Stimulated activated effector memory CD8-positive, alpha-beta T cell treated with anti-CD3 and anti-CD28 coated beads, Interleukin-12 subunit alpha, Interleukin-12 subunit beta, amount 100 ng/mL, for 72 hours (primary cell): ENCODE measurements at regions not wholly inside any gene's neighbourhood (a gene's known extent, or its start where the extent isn't known, plus 50 kb on each side); places are given as distances from the start of the nearest gene placed in this dataset.
"Not testable (repeated sequence)": the region's sequence is repeated elsewhere in the genome, so short reads cannot be mapped to it uniquely, and the experiment has no call there.

Source experiments
- ATAC-seq: fragments of 150-1000 bp; cut with Tn5 transposase; 2 replicates; pipeline ENCODE4 v1.10.0; 2021
- DNase-seq, 2 donors: peaks; one replicate each; pipeline ENCODE4 v3.0.0; 2021 to 2022; ENCODE audit warnings: low spot score in 2 of 2
- H3K27ac Mint-ChIP-seq: one replicate; pipeline ENCODE4 v1.8.0; 2022; ENCODE audit warnings: mild to moderate bottlenecking, mixed read lengths
- H3K36me3 Mint-ChIP-seq: one replicate; pipeline ENCODE4 v1.8.0; 2022; ENCODE audit warnings: mild to moderate bottlenecking, mixed read lengths
- H3K4me1 Mint-ChIP-seq: one replicate; pipeline ENCODE4 v1.8.0; 2022; ENCODE audit warnings: mixed read lengths
- H3K4me3 Mint-ChIP-seq: one replicate; pipeline ENCODE4 v1.8.0; 2022; ENCODE audit warnings: mild to moderate bottlenecking, mixed read lengths
- H3K9me3 Mint-ChIP-seq: one replicate; pipeline ENCODE4 v1.8.0; 2022; ENCODE audit warnings: mixed read lengths

DNA sequence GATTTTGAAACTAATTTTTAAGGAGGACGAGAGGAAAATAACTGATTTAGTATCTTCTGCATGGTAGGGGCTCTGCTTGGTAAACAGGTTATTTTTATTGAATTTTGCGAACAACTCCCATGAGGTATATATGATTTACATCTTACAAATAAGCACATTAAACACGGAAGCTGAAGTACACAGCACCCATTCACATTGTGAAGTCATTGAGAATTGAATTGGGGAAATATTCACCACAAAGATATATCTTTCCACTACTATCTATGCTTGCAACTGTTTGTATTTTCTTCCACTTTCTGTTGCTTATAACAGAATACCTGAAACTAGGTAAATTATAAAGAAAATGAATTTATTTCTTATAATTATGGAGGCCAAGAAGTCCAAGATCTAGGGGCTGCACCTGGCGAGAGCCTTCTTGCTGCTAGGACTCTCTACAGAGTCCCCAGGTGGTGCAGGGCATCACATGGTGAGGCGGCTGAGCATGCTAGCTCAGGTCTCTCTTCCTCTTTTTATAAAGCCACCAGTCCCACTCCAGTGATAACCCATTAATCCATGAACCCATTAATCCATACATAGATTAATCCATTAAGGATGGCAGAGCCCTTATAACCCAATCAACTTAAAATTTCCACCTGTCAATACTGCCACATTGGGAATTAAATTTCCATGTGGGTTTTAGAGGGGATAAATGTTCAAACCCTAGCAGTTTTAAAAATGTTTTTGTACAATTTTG, 79.0 kb upstream of the ZNF608 start:
- Mint-ChIP-seq H3K9me3 (peaks cover 11% of the 10 kb centered on the region), H3K4me1 (no peaks in the 10 kb centered on the region), H3K36me3 (no peaks in the 10 kb centered on the region), H3K27ac (no peak overlapping the region), H3K4me3 (no peak overlapping the region)
- DNase-seq (no peak), ATAC-seq (no peak)

DNA sequence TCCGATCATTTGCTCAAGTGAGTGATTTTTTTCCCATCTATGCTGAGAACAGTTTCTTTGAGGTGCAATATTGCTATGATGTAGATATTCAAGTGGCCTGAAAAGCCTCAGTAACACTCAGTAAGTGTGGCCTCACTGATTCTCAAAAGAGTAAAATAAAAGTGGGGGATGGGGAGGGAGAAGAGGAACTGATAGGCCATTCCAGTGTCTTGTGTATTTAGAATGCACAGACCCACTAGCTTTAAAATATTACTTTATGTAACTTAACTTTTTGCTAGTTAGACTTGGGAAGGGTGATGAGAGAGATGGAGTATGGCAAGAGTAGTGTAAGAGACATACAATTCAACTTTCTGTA, 79.5 kb upstream of the ZNF608 start:
- DNase-seq (no peak), ATAC-seq (no peak)
- H3K27ac Mint-ChIP-seq, result no peak overlapping the region
- H3K4me3 Mint-ChIP-seq, result no peak overlapping the region
- no peaks in the 10 kb centered on the region for H3K4me1 Mint-ChIP-seq
- H3K36me3 Mint-ChIP-seq, result no peaks in the 10 kb centered on the region
- peaks cover 11% of the 10 kb centered on the region for H3K9me3 Mint-ChIP-seq

DNA sequence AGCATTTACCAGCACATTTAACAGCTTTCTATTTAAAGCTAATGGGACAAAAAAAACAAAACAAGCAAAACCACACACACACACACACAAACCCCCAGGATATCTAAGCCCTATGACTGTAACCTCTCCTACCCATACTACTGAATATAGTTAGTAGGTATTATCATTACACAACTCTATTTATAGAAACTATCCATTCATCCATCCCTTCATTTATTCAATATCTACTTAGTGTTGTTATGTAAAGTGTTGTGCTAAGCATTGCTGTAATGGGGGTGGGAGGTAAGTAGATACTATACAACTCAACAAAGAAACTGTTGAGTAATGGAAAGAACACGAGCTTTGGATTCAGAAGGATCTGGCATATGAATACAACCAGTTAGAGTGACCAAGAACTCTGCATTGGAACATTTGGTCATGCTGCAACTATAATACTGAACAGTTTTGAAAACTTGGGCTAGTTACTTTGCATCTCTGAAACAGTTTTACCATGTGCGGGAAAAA, 82.3 kb upstream of the ZNF608 start:
- DNase-seq, result no peak
- peaks cover 11% of the 10 kb centered on the region for H3K9me3 Mint-ChIP-seq

GRCh38 chr5:124831687-124832240, 85.3 kb upstream of the ZNF608 start:
- no peak for ATAC-seq
- no peak for DNase-seq
- Mint-ChIP-seq H3K36me3 (no peaks in the 10 kb centered on the region), H3K9me3 (peaks cover 19% of the 10 kb centered on the region), H3K4me3 (no peak overlapping the region), H3K27ac (no peak overlapping the region), H3K4me1 (no peaks in the 10 kb centered on the region)

More for the DNA sequence above, 82.3 kb upstream of the ZNF608 start:
- no peak for ATAC-seq
- H3K4me3 Mint-ChIP-seq, result no peak overlapping the region
- H3K4me1 Mint-ChIP-seq, result no peaks in the 10 kb centered on the region
- no peak overlapping the region for H3K27ac Mint-ChIP-seq
- H3K36me3 Mint-ChIP-seq, result no peaks in the 10 kb centered on the region

DNA sequence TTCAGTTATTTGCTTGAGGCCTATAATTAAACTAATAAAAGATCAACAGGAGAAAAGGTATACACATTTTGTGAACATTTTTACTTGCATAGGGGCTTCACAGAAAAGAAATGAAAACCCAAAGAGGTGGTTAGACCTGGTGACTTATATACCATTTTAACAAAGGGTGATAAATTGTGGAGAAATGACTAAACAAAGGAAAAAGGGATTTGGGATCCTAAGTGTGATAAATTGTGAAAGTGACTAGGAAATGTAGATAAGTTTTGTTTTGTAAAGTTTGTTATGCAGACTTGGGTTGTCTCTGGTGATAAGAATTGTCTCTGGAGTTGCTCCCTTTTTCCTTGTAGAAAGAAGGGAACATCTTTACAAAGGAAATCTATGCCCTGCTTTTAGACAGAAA, 86.1 kb upstream of the ZNF608 start:
- no peaks in the 10 kb centered on the region for H3K36me3 Mint-ChIP-seq
- no peak overlapping the region for H3K27ac Mint-ChIP-seq
- ATAC-seq (no peak), DNase-seq (no peak)
- no peaks in the 10 kb centered on the region for H3K4me1 Mint-ChIP-seq
- no peak overlapping the region for H3K4me3 Mint-ChIP-seq
- H3K9me3 Mint-ChIP-seq, result peaks cover 19% of the 10 kb centered on the region

GRCh38 chr5:124836314-124836713, 89.9 kb upstream of the ZNF608 start:
- not testable (repeated sequence) for H3K36me3 Mint-ChIP-seq, H3K4me1 Mint-ChIP-seq, H3K4me3 Mint-ChIP-seq, ATAC-seq, DNase-seq, H3K27ac Mint-ChIP-seq
- H3K9me3 Mint-ChIP-seq, result peaks cover 15% of the 10 kb centered on the region

- H3K9me3 Mint-ChIP-seq, result peaks cover 8% of the 10 kb centered on the region
- DNase-seq, result no peak
- no peaks in the 10 kb centered on the region for H3K36me3 Mint-ChIP-seq
- no peak overlapping the region for H3K4me3 Mint-ChIP-seq
- H3K27ac Mint-ChIP-seq, result no peak overlapping the region
- H3K4me1 Mint-ChIP-seq, result no peaks in the 10 kb centered on the region
- no peak for ATAC-seq
These were observed 93.0 kb upstream of the ZNF608 start for GRCh38 chr5:124839371-124839998.

GRCh38 chr5:124841829-124842712, 95.6 kb upstream of the ZNF608 start:
- DNase-seq (no peak), ATAC-seq (no peak)
- no peaks in the 10 kb centered on the region for H3K36me3 Mint-ChIP-seq
- H3K4me1 Mint-ChIP-seq, result no peaks in the 10 kb centered on the region
- H3K4me3 Mint-ChIP-seq, result no peak overlapping the region
- no peak overlapping the region for H3K27ac Mint-ChIP-seq
- H3K9me3 Mint-ChIP-seq, result peaks cover 5% of the 10 kb centered on the region

GRCh38 chr5:124842725-124843595, 96.5 kb upstream of the ZNF608 start:
- H3K9me3 Mint-ChIP-seq, result peaks cover 5% of the 10 kb centered on the region
- H3K4me3 Mint-ChIP-seq, result no peak overlapping the region
- H3K27ac Mint-ChIP-seq, result no peak overlapping the region
- no peaks in the 10 kb centered on the region for H3K4me1 Mint-ChIP-seq
- no peaks in the 10 kb centered on the region for H3K36me3 Mint-ChIP-seq
- DNase-seq (no peak), ATAC-seq (no peak)

DNA sequence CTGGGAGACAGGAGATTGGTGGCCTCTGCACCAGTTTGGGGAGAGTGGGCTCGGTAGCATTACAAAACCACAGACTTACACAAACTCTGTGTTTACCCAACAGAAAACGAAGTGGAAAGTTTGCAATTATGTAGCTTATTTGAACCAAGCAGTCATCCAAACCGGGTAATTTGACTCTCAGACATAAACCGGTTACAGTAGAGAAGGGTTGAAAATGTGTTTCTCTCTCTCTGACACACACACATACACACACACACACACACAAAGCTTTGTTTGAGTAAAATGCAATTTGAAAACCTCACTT, 97.1 kb upstream of the ZNF608 start:
- Mint-ChIP-seq H3K27ac (no peak overlapping the region), H3K4me1 (no peaks in the 10 kb centered on the region), H3K36me3 (no peaks in the 10 kb centered on the region), H3K9me3 (peaks cover 5% of the 10 kb centered on the region), H3K4me3 (no peak overlapping the region)
- DNase-seq (no peak), ATAC-seq (no peak)

- H3K27ac Mint-ChIP-seq, result no peak overlapping the region
- DNase-seq, result no peak
These were observed 98.0 kb upstream of the ZNF608 start for GRCh38 chr5:124844371-124844920.

DNA sequence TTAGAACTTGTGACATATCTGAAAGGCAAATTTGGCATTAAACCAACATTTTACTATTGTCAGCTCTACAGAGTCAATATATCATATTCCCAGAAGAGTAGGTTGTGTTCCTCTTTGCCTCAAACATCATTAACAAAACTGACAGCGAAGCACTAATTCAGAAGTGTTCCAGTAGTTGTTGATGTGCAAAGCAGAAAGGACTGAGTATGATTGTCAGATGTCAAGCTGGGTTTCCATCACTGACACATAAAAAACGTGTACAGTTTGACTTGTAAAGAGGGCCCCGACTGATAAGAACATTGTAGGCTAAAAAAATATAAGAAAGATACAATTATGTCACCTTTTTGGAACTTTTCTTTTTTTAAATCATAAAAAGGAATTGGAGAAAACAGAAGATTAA, 101.5 kb upstream of the ZNF608 start:
- no peak for ATAC-seq
- no peak overlapping the region for H3K4me3 Mint-ChIP-seq
- no peaks in the 10 kb centered on the region for H3K4me1 Mint-ChIP-seq
- H3K27ac Mint-ChIP-seq, result no peak overlapping the region
- peaks cover 3% of the 10 kb centered on the region for H3K9me3 Mint-ChIP-seq
- no peaks in the 10 kb centered on the region for H3K36me3 Mint-ChIP-seq
- DNase-seq, result no peak

More at GRCh38 chr5:124844371-124844920, 98.0 kb upstream of the ZNF608 start:
- Mint-ChIP-seq H3K36me3 (no peaks in the 10 kb centered on the region), H3K4me3 (no peak overlapping the region), H3K4me1 (no peaks in the 10 kb centered on the region), H3K9me3 (peaks cover 5% of the 10 kb centered on the region)
- ATAC-seq, result no peak

DNA sequence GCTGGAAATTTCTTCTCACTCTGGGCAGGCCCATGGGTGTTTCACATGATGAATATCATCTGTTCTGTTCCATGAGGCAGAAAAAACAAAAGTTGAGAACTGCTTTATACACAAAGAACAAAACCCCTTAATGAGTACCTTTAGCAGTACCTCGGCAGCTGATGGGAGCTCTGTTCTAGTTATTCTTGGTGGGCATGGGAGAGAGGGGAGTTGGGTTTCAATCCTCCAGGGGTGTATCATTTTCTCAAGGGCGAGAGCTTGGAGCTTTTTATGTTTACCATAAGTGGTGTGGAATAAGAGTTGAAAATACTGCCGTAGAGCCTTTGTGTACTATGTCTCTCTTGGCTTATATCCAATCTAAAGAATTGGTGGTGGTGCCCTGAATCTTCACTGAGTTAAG, 103.3 kb upstream of the ZNF608 start:
- no peaks in the 10 kb centered on the region for H3K4me1 Mint-ChIP-seq
- DNase-seq, result no peak
- H3K4me3 Mint-ChIP-seq, result no peak overlapping the region

GRCh38 chr5:124856726-124857125, 110.3 kb upstream of the ZNF608 start:
- DNase-seq (no peak), ATAC-seq (no peak)
- Mint-ChIP-seq H3K4me1 (no peaks in the 10 kb centered on the region), H3K9me3 (peaks cover 2% of the 10 kb centered on the region), H3K4me3 (no peak overlapping the region), H3K27ac (no peak overlapping the region), H3K36me3 (no peaks in the 10 kb centered on the region)

More for the DNA sequence above, 103.3 kb upstream of the ZNF608 start:
- Mint-ChIP-seq H3K27ac (no peak overlapping the region), H3K36me3 (no peaks in the 10 kb centered on the region), H3K9me3 (peaks cover 3% of the 10 kb centered on the region)
- ATAC-seq, result no peak
